Stimulated activated CD4-positive, alpha-beta T cell treated with anti-CD3 and anti-CD28 coated beads, Interleukin-1b, Interleukin-23, amount 100 ng/mL, for 48 hours (primary cell): ENCODE measurements at regions not wholly inside any gene's neighbourhood (a gene's known extent, or its start where the extent isn't known, plus 50 kb on each side); places are given as distances from the start of the nearest gene placed in this dataset.

ENCODE experiments used
- DNase-seq: peaks from one replicate; pipeline ENCODE4 v3.0.0-alpha.2; 2020

GRCh38 chr13:72208112-72208645 is 341.2 kb upstream of the DACH1 start:
- no peak for DNase-seq

- DNase-seq, result no peak
These were observed 338.8 kb upstream of the DACH1 start for GRCh38 chr13:72205773-72206172.

- no peak for DNase-seq
These were observed 337.3 kb upstream of the DACH1 start for GRCh38 chr13:72204291-72204690.

GRCh38 chr13:72201726-72202125 is 334.7 kb upstream of the DACH1 start:
- no peak for DNase-seq

- no peak for DNase-seq
These were observed 332.6 kb upstream of the DACH1 start for GRCh38 chr13:72199640-72200039.

GRCh38 chr13:72198967-72199560 is 332.1 kb upstream of the DACH1 start:
- DNase-seq, result no peak

GRCh38 chr13:72198042-72198441 is 331.0 kb upstream of the DACH1 start:
- no peak for DNase-seq

GRCh38 chr13:72195044-72195704 is 328.2 kb upstream of the DACH1 start:
- DNase-seq, result no peak

GRCh38 chr13:72194523-72194922 is 327.5 kb upstream of the DACH1 start:
- DNase-seq, result no peak

- DNase-seq, result no peak
These were observed 319.9 kb upstream of the DACH1 start for GRCh38 chr13:72186730-72187422.

- no peak for DNase-seq
These were observed 318.8 kb upstream of the DACH1 start for GRCh38 chr13:72185776-72186175.

GRCh38 chr13:72181661-72182060 is 314.7 kb upstream of the DACH1 start:
- no peak for DNase-seq

GRCh38 chr13:72180253-72180952 is 313.4 kb upstream of the DACH1 start:
- DNase-seq, result no peak

GRCh38 chr13:72174549-72174948 is 307.5 kb upstream of the DACH1 start:
- DNase-seq, result no peak

GRCh38 chr13:72170571-72170970 is 303.6 kb upstream of the DACH1 start:
- DNase-seq, result no peak

GRCh38 chr13:72168126-72168855 is 301.3 kb upstream of the DACH1 start:
- DNase-seq, result no peak

GRCh38 chr13:72166102-72166650 is 299.2 kb upstream of the DACH1 start:
- DNase-seq, result no peak

- DNase-seq, result no peak
These were observed 298.3 kb upstream of the DACH1 start for GRCh38 chr13:72165276-72165675.

GRCh38 chr13:72164811-72165210 is 297.8 kb upstream of the DACH1 start:
- DNase-seq, result no peak

GRCh38 chr13:72163678-72164077 is 296.7 kb upstream of the DACH1 start:
- no peak for DNase-seq

GRCh38 chr13:72160977-72161376 is 294.0 kb upstream of the DACH1 start:
- no peak for DNase-seq

- DNase-seq, result no peak
These were observed 289.8 kb upstream of the DACH1 start for GRCh38 chr13:72156760-72157159.
